Left ventricle myocardium inferior (tissue), 1 donor: ENCODE measurements at regions not wholly inside any gene's neighbourhood (a gene's known extent, or its start where the extent isn't known, plus 50 kb on each side); places are given as distances from the start of the nearest gene placed in this dataset.

Source experiments
- DNase-seq: peaks from one replicate; pipeline ENCODE4 v3.0.0-alpha.2; 2020
- H3K27ac ChIP-seq: fragments of 200-600 bp; replicated peaks from 2 replicates; pipeline ENCODE4 v1.8.0; 2021
- H3K27me3 ChIP-seq: fragments of 200-600 bp; 2 replicates; pipeline ENCODE4 v1.8.0; 2021; ENCODE audit warnings: low read depth
- H3K36me3 ChIP-seq: fragments of 200-600 bp; 2 replicates; pipeline ENCODE4 v1.8.0; 2021
- H3K4me1 ChIP-seq: fragments of 200-600 bp; 2 replicates; pipeline ENCODE4 v1.8.0; 2021
- H3K4me3 ChIP-seq: fragments of 200-600 bp; 2 replicates; pipeline ENCODE4 v1.8.0; 2021; ENCODE audit warnings: mild to moderate bottlenecking, moderate library complexity
- H3K9me3 ChIP-seq: fragments of 200-600 bp; replicated peaks from 2 replicates; pipeline ENCODE4 v1.8.0; 2021
- intact Hi-C: fragments of 100-400 bp; cut with micrococcal nuclease; formaldehyde crosslinking; loops from one replicate; pipeline ENCODE4 v1.11.0; 2022
- TF ChIP-seq, protein P1 (sequence below): fragments of 200-600 bp; IDR thresholded peaks from 2 replicates; pipeline ENCODE4 v1.8.0; 2021; ENCODE audit warnings: antibody characterized with exemption, mild to moderate bottlenecking, borderline replicate concordance
- donor health status: DM: no; HTN: yes; CAD: no; lungs with severe emphysema.

DNA sequence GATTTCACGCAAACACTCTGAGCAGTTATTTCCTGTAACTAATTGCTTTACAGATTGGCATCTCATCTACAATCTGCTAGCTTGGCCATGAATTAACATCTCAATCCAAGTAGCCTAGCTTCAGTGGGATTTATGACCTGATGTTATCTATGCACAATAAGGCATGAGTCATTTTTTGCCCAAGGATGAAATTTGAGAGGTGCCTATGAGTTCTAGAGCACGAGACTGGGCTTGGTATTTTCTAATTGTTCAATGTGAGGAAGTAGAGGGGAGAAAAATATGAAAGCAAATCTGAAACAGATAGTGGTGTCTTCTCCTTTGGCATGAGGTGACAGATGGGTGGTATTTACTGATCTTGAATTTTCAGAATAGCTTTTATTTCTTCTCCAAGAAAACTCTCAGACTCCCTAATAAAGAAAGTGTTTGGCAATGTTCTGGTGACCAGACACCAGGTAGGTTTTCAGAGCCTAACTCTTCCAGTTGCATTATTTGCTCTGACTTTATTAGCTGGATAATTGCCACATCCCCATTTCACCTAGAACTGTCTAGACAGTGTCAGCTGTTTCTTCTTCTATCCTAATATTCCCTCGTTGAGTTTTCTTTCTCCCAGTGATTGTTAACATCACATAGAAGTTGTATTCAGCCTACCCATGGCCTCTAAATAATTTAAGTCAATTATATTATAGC lies 301.0 kb upstream of the UMPS start:
- no peak overlapping the region for H3K4me3 ChIP-seq
- H3K4me1 ChIP-seq: no peaks in the 10 kb centered on the region
- H3K27me3 ChIP-seq: no peaks in the 10 kb centered on the region
- TF ChIP-seq, protein P1, sequence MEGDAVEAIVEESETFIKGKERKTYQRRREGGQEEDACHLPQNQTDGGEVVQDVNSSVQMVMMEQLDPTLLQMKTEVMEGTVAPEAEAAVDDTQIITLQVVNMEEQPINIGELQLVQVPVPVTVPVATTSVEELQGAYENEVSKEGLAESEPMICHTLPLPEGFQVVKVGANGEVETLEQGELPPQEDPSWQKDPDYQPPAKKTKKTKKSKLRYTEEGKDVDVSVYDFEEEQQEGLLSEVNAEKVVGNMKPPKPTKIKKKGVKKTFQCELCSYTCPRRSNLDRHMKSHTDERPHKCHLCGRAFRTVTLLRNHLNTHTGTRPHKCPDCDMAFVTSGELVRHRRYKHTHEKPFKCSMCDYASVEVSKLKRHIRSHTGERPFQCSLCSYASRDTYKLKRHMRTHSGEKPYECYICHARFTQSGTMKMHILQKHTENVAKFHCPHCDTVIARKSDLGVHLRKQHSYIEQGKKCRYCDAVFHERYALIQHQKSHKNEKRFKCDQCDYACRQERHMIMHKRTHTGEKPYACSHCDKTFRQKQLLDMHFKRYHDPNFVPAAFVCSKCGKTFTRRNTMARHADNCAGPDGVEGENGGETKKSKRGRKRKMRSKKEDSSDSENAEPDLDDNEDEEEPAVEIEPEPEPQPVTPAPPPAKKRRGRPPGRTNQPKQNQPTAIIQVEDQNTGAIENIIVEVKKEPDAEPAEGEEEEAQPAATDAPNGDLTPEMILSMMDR: no peak
- intact Hi-C loops: no loop called here
- no peak overlapping the region for H3K27ac ChIP-seq
- H3K36me3 ChIP-seq: peaks cover 45% of the 10 kb centered on the region
- no peak for DNase-seq
- no peaks in the 10 kb centered on the region for H3K9me3 ChIP-seq

DNA sequence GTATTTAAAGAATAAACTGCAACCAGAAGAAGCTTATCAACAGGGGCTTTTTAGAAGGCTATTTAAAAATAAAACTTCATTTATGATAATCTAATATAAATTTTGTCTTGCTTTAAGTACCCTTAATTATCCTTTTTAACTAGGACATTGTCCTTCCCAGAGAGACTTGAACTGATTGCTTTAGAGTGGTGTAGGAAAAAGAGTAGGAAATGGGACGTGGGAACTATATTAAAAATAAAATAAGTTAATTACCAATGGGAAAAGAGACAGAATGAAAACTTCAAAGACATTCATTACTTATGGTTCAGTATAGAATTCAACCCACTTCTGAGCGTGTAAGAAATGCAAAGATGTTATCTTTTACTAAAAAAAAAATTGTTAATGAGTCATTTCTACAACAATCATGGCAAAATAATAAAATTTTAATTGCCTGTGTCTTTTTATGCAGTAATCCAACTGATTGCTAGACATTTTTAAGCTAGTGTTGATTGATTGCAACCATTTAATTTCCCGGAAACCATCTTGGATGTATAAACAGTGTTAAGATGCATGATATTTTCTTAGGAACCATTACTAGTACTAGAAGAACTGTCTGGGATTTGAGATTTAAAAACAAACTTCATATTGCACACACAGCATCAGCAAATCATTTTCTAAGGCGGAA lies 298.8 kb upstream of the UMPS start:
- no peaks in the 10 kb centered on the region for H3K4me1 ChIP-seq
- no peak overlapping the region for H3K4me3 ChIP-seq
- H3K36me3 ChIP-seq: peaks cover 47% of the 10 kb centered on the region
- no peak overlapping the region for H3K27ac ChIP-seq
- H3K27me3 ChIP-seq: no peaks in the 10 kb centered on the region
- no peak for DNase-seq
- no peaks in the 10 kb centered on the region for H3K9me3 ChIP-seq
- intact Hi-C loops: no loop called here
- TF ChIP-seq, protein P1: no peak

DNA sequence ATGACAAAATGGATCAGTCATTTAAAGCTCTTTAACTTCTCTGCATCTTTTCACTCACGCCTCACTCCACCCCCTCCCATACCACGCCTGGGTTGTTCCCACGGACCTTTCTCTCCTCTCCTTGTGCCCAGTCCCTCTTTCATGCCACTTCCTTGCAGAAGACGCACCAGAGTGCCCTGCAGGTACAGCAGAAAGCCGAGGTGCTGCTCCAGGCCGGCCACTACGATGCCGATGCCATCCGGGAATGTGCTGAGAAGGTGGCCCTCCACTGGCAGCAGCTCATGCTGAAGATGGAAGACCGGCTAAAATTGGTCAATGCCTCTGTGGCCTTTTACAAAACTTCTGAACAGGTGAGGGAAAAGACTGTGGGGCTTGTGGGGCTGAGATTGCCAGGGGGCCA lies 296.1 kb upstream of the UMPS start:
- intact Hi-C loops: no loop called here
- Histone ChIP-seq H3K4me1 (no peaks in the 10 kb centered on the region), H3K4me3 (no peak overlapping the region), H3K36me3 (peaks cover 67% of the 10 kb centered on the region), H3K27ac (no peak overlapping the region), H3K27me3 (no peaks in the 10 kb centered on the region), H3K9me3 (no peaks in the 10 kb centered on the region)
- TF ChIP-seq, protein P1: no peak
- DNase-seq: no peak

DNA sequence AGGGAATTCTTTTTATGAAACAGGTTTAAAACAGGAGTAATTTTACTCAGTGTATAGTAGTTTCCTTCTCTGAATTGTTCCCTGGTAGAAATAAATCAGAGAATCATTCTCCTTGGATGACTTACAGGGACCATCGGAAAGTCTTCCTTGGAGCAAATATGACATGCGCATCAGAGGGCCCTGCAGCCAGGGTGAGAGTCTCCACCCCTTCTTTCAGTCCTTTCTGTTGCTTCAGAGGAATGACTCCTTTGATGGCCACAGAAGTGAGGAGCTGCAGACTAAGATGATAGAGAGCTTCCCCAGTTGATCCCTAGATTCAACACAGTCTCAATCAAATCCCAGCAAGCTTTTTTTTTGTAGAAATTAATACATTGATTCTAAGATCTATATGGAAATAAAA lies 294.8 kb upstream of the UMPS start:
- Histone ChIP-seq H3K4me3 (no peak overlapping the region), H3K36me3 (peaks cover 72% of the 10 kb centered on the region), H3K9me3 (no peaks in the 10 kb centered on the region), H3K27me3 (no peaks in the 10 kb centered on the region), H3K4me1 (no peaks in the 10 kb centered on the region), H3K27ac (no peak overlapping the region)
- DNase-seq: no peak
- TF ChIP-seq, protein P1: no peak
- intact Hi-C loops: no loop called here

DNA sequence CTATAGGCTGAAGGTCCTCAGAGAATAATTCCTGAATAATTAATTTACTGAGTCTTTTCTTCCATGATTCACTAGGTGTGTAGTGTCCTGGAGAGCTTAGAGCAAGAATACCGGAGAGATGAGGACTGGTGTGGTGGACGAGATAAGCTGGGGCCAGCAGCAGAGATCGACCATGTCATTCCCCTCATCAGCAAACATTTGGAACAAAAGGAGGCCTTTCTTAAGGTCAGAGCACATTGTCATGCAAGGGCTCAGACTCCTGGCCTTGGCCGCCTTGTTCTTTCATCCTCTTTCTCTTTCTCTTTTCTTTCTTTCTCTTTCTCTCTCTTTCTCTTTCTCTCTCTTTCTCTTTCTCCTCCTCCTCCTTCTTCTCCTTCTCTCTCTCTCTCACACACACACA lies 291.4 kb upstream of the UMPS start:
- Histone ChIP-seq H3K27ac (no peak overlapping the region), H3K36me3 (peaks cover 76% of the 10 kb centered on the region), H3K4me1 (no peaks in the 10 kb centered on the region), H3K27me3 (no peaks in the 10 kb centered on the region), H3K9me3 (no peaks in the 10 kb centered on the region), H3K4me3 (no peak overlapping the region)
- DNase-seq: no peak
- TF ChIP-seq, protein P1: no peak
- intact Hi-C loops: no loop called here
